Colonic mucosa (tissue), 4 donors: ENCODE measurements at regions not wholly inside any gene's neighbourhood (a gene's known extent, or its start where the extent isn't known, plus 50 kb on each side); places are given as distances from the start of the nearest gene placed in this dataset.

Source experiments
- DNase-seq: peaks from one replicate; pipeline ENCODE4 v3.0.0-alpha.2; 2020
- H3K27ac ChIP-seq: fragments of 200-600 bp; one replicate; pipeline ENCODE4 v1.8.0; 2021
- H3K27me3 ChIP-seq: fragments of 200-600 bp; one replicate; pipeline ENCODE4 v1.8.0; 2021
- H3K36me3 ChIP-seq: fragments of 200-600 bp; one replicate; pipeline ENCODE4 v1.8.0; 2021
- H3K4me1 ChIP-seq: fragments of 200-600 bp; one replicate; pipeline ENCODE4 v1.8.0; 2021; ENCODE audit warnings: mild to moderate bottlenecking
- H3K4me3 ChIP-seq: fragments of 200-600 bp; one replicate; pipeline ENCODE4 v1.8.0; 2021
- H3K9ac ChIP-seq, 2 donors: one replicate each; pipeline ENCODE4 v1.7.0; 2013; ENCODE audit warnings: control low read depth in 2 of 2, low read depth in 2 of 2, low read length in 2 of 2
- H3K9me3 ChIP-seq: fragments of 200-600 bp; one replicate; pipeline ENCODE4 v1.8.0; 2021
- intact Hi-C: fragments of 100-400 bp; cut with DNase I; formaldehyde crosslinking; loops from one replicate; pipeline ENCODE4 v1.14.1; 2022
- TF ChIP-seq, protein P1 (sequence below): fragments of 200-600 bp; IDR thresholded peaks from one replicate; pipeline ENCODE4 v1.8.0; 2022; ENCODE audit warnings: antibody characterized with exemption, mild to moderate bottlenecking
- donor health status: healthy.
- donor health status: DM: no; HTN: no; CAD: no.
- donor health status: DM: no; HTN: no; CAD: no.

DNA sequence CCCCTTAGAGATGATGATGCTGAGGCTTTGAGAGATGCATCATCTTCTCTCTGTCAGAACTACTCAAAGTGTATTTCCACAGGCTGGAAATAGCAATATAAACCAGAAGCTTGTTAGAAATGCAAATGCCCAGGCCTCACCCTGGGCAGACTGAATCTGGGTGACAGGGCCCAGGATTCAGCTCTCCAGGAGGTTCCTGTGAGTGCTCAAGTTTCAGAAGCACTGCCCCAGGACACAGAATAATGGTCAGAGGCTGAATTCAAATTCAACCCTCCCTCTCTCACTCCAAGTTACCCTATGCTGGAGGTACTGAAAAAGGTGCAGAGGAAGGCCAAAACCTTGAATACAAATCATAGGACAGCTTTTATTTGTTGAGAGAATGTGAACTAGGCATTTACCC lies 98.5 kb upstream of the NGF start:
- H3K4me1 ChIP-seq = no peaks in the 10 kb centered on the region
- TF ChIP-seq, protein P1, sequence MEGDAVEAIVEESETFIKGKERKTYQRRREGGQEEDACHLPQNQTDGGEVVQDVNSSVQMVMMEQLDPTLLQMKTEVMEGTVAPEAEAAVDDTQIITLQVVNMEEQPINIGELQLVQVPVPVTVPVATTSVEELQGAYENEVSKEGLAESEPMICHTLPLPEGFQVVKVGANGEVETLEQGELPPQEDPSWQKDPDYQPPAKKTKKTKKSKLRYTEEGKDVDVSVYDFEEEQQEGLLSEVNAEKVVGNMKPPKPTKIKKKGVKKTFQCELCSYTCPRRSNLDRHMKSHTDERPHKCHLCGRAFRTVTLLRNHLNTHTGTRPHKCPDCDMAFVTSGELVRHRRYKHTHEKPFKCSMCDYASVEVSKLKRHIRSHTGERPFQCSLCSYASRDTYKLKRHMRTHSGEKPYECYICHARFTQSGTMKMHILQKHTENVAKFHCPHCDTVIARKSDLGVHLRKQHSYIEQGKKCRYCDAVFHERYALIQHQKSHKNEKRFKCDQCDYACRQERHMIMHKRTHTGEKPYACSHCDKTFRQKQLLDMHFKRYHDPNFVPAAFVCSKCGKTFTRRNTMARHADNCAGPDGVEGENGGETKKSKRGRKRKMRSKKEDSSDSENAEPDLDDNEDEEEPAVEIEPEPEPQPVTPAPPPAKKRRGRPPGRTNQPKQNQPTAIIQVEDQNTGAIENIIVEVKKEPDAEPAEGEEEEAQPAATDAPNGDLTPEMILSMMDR = no peak
- intact Hi-C loops = no loop called here
- DNase-seq = no peak
- no peaks in the 10 kb centered on the region for H3K27me3 ChIP-seq
- no peak overlapping the region for H3K9ac ChIP-seq
- no peak overlapping the region for H3K4me3 ChIP-seq
- H3K9me3 ChIP-seq = no peaks in the 10 kb centered on the region
- no peak overlapping the region for H3K27ac ChIP-seq
- no peaks in the 10 kb centered on the region for H3K36me3 ChIP-seq

DNA sequence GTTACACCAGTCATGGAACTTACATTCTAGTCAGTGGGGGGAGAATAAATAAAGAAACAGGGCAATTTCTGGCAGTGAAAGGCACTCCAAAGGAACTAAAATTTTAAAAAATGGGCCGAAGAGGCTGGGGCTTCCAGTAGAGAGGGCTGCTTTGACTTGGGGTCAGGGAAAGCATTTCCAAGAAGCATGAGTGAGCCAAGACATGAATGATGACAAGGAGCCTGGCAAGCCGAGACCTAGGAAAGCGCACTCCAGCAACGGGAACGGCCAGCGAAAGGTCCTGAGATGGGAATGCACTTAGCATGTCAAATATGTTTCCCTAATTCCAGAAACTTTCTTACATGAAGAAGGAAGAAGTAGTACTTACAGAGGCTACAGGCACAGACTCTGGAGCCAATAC lies 95.4 kb upstream of the NGF start:
- Histone ChIP-seq H3K9me3 (no peaks in the 10 kb centered on the region), H3K4me3 (no peak overlapping the region), H3K4me1 (no peaks in the 10 kb centered on the region), H3K9ac (no peak overlapping the region), H3K36me3 (no peaks in the 10 kb centered on the region), H3K27ac (no peak overlapping the region), H3K27me3 (no peaks in the 10 kb centered on the region)
- no peak for DNase-seq
- intact Hi-C loops = no loop called here
- TF ChIP-seq, protein P1 = no peak

DNA sequence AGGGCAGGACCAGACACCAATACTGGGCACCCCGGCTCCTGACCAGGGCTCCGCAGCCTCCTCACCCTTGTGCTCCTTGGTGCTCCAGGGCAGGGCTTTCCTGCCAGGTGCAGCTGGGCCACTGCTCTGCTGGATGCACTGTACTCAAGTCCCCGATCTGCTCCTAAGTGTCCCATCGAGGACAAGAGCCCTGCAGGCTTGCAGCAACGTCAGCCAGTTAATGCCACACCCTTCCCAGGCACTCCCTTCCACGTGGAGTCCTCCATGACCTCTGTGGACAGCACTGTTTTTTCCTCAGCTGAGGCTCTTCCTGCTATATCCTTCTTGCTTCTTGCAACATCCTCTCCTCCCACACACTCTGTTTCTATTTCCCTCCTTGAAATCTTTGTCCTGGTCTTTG lies 94.0 kb upstream of the NGF start:
- no peak overlapping the region for H3K27ac ChIP-seq
- DNase-seq = no peak
- H3K9ac ChIP-seq = no peak overlapping the region
- intact Hi-C loops = no loop called here
- no peak overlapping the region for H3K4me3 ChIP-seq
- no peaks in the 10 kb centered on the region for H3K36me3 ChIP-seq
- H3K4me1 ChIP-seq = no peaks in the 10 kb centered on the region
- TF ChIP-seq, protein P1 = no peak
- no peaks in the 10 kb centered on the region for H3K27me3 ChIP-seq
- H3K9me3 ChIP-seq = no peaks in the 10 kb centered on the region

DNA sequence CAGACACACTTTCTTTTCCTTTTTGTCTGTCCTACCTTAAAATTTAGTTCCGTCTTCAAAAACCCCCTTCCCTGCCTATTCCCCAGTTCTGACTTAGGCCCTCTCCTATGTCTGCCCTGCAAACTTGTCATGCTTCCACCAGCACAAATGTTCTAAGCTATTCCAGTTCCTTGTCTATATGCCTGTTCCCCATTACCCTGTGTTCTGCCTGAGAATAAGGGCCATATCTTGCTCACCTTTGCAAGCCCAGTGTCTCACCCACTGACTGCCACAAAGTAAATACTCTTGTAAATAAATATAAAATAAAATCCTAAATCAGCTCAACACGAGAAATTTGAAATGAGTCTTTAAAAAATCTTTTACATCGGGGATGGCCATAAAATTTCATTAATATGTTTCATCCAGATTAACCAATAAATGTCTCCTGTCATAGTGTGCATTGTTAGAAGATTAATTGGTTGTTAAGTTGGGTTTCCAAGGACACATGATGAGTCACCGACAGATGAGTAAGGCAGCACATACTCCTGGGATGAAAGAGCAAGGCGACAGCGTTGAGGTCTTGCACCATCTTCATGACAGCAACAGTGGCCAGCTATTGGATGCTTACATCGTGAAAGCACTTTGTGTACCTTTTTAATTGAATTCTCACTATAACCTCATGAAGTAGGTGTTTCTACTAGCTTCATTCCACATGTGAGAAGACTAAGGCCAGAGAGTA lies 92.6 kb upstream of the NGF start:
- H3K9me3 ChIP-seq = no peaks in the 10 kb centered on the region
- no peak overlapping the region for H3K4me3 ChIP-seq
- H3K4me1 ChIP-seq = no peaks in the 10 kb centered on the region
- TF ChIP-seq, protein P1 = no peak
- intact Hi-C loops = no loop called here
- H3K27ac ChIP-seq = no peak overlapping the region
- H3K9ac ChIP-seq = no peak overlapping the region
- no peaks in the 10 kb centered on the region for H3K27me3 ChIP-seq
- no peak for DNase-seq
- H3K36me3 ChIP-seq = no peaks in the 10 kb centered on the region

DNA sequence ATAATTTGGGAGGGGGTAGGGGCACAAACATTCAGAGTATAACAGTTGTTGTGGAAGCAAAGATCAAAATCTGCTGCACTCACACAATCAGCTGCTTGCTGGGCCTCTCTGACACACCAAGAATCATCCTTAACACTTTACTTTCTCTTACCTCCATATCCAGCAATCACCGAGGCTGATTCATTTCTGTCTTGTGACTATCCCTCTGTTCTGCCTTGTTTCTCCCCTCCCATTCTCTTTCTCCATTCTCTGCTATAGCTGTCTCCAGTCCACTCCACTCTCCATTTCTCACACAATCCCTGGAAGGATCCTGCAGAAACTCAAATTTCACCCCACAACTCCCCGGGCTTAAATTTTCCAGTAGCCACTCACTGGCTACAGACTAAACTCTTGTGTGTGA lies 91.8 kb upstream of the NGF start:
- Histone ChIP-seq H3K9me3 (no peaks in the 10 kb centered on the region), H3K27me3 (no peaks in the 10 kb centered on the region), H3K4me1 (no peaks in the 10 kb centered on the region), H3K9ac (no peak overlapping the region), H3K36me3 (no peaks in the 10 kb centered on the region), H3K27ac (no peak overlapping the region), H3K4me3 (no peak overlapping the region)
- intact Hi-C loops = no loop called here
- DNase-seq = no peak
- TF ChIP-seq, protein P1 = no peak
